Lower leg skin (tissue), 4 donors: ENCODE measurements at regions not wholly inside any gene's neighbourhood (a gene's known extent, or its start where the extent isn't known, plus 50 kb on each side); places are given as distances from the start of the nearest gene placed in this dataset.
A peak's percentile ranks its signal among the peaks of the same experiment; 100 is the strongest.

Experiments used
- DNase-seq, 2 donors: peaks; one replicate each; pipeline ENCODE4 v3.0.0-alpha.2; 2019; ENCODE audit warnings: low spot score in 2 of 2
- H3K4me3 ChIP-seq: fragments of 200-600 bp; sonication (generic); 2 replicates; pipeline ENCODE4 v1.5.1; 2017; ENCODE audit warnings: mild to moderate bottlenecking, low read depth; ENCODE audit not compliant: poor library complexity, severe bottlenecking
- POLR2A ChIP-seq, 2 donors: fragments of 450-650 bp; IDR thresholded peaks; one replicate each; pipeline ENCODE4 v1.6.1; 2016 to 2017; ENCODE audit warnings: antibody characterized with exemption in 2 of 2, mild to moderate bottlenecking in 1 of 2, moderate library complexity in 1 of 2
- WGBS, 2 donors: methylation state at CpG; one replicate each; pipeline ENCODE4 v1.1.5; 2018; 5-methylcytosine and 5-hydroxymethylcytosine counted together
- intact Hi-C: fragments of 100-400 bp; cut with DNase I; formaldehyde crosslinking; loops from one replicate; pipeline ENCODE4 v1.15.0; 2023; ENCODE audit warnings: low total_unique reads
- TF ChIP-seq, protein P1 (sequence below), 3 donors: fragments of 450-650 bp; IDR thresholded peaks; one replicate each; pipeline ENCODE4 v1.5.1; 2016; ENCODE audit warnings: antibody characterized with exemption in 3 of 3, mild to moderate bottlenecking in 3 of 3, moderate library complexity in 2 of 3

DNA sequence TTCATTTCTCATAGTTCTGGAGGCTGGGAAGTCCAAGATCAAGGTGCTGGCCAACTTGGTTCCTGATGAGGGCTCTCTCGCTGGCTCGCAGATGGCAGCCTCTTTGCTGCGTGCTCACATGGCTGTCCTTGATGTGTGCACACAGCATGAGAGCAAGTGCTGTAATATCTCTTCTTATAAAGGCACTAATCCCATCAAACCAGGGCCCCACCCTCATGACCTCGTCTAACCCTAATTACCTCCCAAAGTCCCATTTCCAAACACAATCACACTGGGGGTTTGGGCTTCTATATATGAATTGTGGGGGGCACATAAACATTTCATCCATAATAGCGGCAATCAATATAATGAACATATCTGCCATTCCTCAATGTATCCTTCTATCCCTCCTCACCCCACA, 1062.1 kb downstream of the BRD1 start:
- 92% methylated on average over 5 of the region's 5 CpGs for WGBS, 2 donors
- intact Hi-C loops, result no loop called here
- no peak for DNase-seq
- H3K4me3 ChIP-seq, result no peak overlapping the region
- TF ChIP-seq, protein P1, sequence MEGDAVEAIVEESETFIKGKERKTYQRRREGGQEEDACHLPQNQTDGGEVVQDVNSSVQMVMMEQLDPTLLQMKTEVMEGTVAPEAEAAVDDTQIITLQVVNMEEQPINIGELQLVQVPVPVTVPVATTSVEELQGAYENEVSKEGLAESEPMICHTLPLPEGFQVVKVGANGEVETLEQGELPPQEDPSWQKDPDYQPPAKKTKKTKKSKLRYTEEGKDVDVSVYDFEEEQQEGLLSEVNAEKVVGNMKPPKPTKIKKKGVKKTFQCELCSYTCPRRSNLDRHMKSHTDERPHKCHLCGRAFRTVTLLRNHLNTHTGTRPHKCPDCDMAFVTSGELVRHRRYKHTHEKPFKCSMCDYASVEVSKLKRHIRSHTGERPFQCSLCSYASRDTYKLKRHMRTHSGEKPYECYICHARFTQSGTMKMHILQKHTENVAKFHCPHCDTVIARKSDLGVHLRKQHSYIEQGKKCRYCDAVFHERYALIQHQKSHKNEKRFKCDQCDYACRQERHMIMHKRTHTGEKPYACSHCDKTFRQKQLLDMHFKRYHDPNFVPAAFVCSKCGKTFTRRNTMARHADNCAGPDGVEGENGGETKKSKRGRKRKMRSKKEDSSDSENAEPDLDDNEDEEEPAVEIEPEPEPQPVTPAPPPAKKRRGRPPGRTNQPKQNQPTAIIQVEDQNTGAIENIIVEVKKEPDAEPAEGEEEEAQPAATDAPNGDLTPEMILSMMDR (IDR thresholded peaks at IDR 0.05), result no peak
- TF ChIP-seq POLR2A (IDR thresholded peaks at IDR 0.05), result no peak

DNA sequence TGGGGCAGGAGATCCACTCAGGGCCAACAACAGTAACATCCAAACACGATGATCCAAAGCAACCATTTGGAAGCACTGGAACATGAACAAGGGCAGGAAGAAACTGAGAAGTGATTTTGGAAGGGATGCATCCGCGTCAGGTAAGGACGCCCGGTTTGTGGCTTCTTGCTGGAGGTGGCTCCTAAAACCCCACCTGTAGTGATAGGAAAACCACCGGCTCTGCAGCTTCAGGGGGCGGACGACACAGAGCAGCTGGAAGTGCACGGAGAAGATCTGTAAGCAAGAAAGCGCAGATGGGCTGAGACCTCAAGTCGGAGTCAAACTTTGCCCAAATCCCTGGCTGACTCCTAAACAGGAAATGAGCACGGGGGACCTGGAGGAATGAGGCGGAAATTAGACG, 1066.1 kb downstream of the BRD1 start:
- WGBS, 2 donors, result 72 to 80% methylated on average over 14 of the region's 14 CpGs
- H3K4me3 ChIP-seq, result no peak overlapping the region
- intact Hi-C loops, result no loop called here
- TF ChIP-seq POLR2A (IDR thresholded peaks at IDR 0.05), result no peak
- TF ChIP-seq, protein P1 (IDR thresholded peaks at IDR 0.05), result no peak
- DNase-seq, result peak in 1 of 2 donors; percentile 12

DNA sequence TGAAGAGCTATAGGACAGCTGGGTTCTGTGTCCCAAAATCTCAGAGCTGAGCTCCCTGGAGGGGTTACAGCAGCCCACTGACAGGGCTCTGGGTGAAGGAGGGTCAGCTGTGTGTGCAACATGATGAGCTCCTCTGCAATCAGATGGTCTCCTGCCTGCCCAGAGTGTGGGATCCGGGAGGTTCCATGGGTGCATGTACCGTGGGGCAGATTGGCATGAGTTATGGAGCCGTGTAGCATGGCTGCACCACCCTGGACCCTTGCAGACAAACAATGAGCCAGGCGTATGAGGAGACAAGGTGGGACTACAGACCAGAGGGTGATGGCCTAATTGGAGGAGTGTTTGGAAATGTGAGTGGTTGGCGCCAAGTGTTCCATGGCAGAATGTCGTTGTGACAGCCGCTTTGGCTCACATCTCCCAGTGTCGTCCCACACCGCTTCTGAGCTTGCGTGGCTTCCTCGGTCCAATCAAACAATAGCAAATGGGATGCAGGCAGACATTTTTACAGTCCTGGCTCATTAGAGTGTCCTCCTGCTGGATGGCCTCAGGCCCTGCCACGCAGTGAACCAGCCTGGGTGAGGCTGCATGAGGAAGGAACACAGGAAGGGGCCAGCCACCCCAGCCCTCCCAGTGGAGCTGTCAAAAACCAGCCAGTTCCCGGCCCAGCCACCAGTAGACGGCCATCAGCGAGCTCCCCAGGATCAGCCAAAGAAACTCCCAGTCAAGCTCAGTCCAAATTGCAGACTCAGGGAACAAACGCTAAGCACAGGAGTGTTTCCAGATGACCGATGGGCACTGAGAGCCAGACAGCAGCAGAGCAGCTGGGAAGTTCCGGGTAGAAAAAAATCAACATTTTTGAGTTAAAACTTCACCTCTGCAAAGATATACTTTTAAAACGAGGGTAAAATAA, 1066.9 kb downstream of the BRD1 start:
- no peak for TF ChIP-seq POLR2A (IDR thresholded peaks at IDR 0.05)
- TF ChIP-seq, protein P1 (IDR thresholded peaks at IDR 0.05), result no peak
- no peak overlapping the region for H3K4me3 ChIP-seq
- peak in 1 of 2 donors; percentile 4 for DNase-seq
- WGBS, 2 donors, result 78 to 85% methylated on average over 19 of the region's 19 CpGs
- intact Hi-C loops, result no loop called here

DNA sequence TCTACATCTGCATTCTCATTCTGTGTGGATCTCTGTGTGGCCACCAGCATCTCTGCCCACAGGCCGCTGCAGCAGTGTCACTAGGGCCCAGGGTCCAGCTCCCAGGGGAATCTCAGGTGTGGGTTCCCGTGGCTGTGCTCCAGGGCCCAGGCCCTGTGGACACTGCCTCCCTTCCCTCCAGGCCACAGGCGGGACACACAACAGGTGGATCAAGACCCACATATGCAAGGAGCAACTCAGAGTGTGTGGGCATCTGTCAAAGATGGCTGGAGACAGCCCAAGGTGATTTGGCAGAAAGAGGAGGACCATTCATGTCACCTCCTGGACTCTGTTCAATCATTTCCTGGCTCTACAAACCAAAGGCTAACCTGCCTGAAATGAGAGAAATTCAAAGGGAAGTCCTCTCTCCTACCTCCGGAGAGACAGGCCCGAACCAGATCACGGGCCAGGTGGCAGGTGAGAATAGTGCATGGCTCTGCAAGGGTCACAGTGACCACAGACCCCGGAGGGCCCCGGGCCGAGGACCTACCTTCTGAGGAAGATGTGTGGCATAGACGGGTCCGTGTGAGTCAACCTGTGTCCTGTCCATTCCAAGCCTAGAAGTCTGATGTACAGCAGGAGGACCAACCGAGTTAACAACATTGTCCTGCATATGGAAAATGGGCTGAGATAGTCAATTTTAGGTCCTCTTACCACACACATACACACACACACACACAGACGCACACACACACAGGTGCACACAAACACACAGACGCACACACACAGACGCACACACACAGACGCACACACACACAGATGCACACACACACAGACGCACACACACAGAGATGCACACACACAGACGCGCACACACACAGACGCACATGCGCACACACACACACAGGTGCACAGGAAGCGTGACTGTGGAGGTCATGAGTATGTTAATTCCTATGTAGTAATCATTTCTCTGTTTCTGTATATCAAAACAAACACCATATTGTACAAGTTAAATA, 1068.5 kb downstream of the BRD1 start:
- 86 to 91% methylated on average over 22 of the region's 22 CpGs for WGBS, 2 donors

DNA sequence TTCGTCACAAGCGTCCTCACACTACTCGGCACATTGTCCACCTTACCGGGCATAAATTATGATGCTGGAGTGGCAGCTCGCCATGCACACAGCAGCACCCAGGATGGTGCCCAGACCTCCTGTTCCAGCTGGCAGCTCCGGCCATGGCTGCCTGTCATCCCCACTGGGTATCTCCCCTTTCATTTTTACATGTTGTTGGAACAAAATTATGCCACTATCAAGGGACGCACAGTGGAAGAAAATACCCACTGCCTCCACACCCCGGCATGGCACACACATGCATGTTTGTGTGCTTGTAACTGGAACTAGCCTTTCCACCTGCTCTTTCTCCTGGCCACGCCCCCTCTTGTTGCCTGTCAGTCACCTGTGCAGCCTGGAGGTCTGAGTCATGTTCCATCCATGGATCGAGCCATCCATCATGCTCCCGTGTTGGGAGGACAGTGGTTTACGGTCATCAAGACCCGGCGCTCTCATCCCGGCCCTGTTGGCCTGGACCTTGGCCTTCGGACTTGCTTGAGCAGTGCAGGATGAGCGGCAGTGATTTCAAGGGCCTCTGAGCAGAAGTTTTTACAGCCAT, 1069.6 kb downstream of the BRD1 start:
- no peak for TF ChIP-seq POLR2A (IDR thresholded peaks at IDR 0.05)
- TF ChIP-seq, protein P1 (IDR thresholded peaks at IDR 0.05), result no peak
- no peak overlapping the region for H3K4me3 ChIP-seq
- intact Hi-C loops, result no loop called here
- 79 to 84% methylated on average over 17 of the region's 17 CpGs for WGBS, 2 donors
- DNase-seq, result peak in 1 of 2 donors; percentile 79

More for the DNA sequence above, 1068.5 kb downstream of the BRD1 start:
- no peak overlapping the region for H3K4me3 ChIP-seq
- peak in 1 of 2 donors; percentile 7 for DNase-seq
- TF ChIP-seq, protein P1 (IDR thresholded peaks at IDR 0.05), result no peak
- TF ChIP-seq POLR2A (IDR thresholded peaks at IDR 0.05), result no peak
- intact Hi-C loops, result no loop called here
